ENCODE measurements at regions not wholly inside any gene's neighbourhood (a gene's known extent, or its start where the extent isn't known, plus 50 kb on each side); places are given as distances from the start of the nearest gene placed in this dataset.

DNA sequence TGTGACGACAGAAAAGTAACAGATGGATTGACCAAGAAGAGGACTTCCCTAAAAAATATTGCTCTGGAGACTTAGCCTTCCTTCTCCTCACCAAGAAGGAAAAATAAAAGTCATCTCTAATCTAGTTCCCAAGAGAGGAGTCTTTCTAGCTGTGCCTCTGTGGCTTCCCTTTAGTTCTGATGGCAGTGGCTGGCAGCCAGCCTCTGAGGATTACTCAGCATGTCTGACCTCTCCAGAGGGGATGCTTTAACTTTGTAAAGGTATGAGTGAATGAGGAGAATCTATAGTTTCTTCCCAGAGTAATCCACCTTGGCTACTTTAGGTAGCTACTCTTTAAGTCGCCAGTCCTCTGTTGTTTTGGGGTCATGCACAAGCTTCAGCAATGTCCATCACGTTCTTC is 163.9 kb upstream of the KIT start:
- DNase-seq (ENCODE audit: low read depth, low spot score) = no peak

DNA sequence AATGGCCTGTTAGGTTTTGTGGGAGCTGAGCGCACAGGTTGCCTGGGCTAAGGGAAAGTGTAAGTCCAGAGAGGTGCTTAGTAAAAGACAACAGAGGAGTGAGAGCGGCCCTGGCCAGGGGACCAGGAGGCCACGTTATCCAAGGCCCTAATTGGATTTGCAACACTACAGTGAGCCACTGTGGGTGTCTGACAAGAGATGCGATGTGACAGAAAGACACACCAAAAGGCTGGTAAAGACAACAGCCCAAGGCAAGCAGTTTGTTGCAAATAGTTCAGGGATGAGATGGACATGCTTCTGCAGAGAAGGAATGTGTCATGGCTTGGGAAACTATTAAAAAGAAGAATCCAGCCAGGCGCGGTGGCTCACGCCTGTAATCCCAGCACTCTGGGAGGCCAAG is 162.7 kb upstream of the KIT start:
- DNase-seq (ENCODE audit: low read depth, low spot score) = no peak

DNA sequence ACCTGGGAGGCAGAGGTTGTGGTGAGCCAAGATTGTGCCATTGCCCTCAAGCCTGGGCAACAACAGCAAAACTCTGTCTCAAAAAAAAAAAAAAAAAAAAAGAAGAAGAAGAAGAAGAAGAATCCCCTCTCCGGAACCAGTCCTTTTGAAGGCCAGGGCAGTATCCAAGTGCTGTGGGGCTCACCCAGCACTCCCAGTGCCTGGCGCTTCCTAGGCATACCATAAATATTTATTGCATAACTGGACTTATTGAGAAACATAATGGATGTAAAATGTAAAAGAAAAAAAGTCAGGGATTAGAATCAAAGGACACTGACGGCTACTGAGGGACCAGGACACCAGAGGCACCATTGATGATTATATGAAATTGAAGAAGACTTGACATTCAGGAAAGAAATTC is 162.1 kb upstream of the KIT start:
- no peak for DNase-seq (ENCODE audit: low read depth, low spot score)

DNA sequence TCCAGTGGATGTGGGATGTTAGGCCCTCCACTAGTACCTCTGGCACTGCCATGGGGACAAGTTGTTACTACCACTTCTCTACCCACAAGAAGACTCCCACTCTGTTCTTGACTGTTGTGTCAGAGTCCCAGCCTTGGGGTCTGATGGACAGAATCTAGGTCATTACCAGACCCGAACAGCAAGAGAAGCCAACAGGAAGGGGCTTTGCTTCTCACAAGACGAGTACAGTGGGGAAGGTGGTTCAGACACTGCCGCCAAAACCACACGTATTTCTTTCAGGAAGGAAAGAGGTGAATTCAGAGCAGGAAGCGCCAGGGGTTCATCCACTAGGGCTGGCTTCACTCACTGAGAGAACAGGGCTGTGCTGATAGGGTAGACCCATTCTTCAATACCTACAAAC is 161.3 kb upstream of the KIT start:
- no peak for DNase-seq (ENCODE audit: low read depth, low spot score)

DNA sequence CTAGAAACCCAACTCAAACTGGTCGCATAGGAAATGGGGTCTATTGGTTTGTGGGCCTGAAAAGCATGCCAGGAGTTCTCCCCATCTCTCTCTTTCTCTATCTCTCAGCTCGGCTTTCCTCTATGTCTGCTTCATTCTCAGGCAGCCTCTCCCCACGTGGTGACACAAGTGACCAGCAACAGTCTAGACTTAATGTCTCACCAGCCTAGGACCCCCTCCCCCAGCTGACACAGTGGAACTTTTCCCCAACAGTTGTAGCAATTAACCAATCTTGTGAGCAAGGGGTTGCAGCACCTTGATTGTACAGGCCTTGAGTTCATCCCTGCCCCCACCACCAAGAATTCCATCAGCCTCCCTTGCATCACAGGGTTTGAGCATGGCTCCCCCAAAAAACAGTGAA is 159.8 kb upstream of the KIT start:
- DNase-seq (ENCODE audit: low read depth, low spot score) = no peak

DNA sequence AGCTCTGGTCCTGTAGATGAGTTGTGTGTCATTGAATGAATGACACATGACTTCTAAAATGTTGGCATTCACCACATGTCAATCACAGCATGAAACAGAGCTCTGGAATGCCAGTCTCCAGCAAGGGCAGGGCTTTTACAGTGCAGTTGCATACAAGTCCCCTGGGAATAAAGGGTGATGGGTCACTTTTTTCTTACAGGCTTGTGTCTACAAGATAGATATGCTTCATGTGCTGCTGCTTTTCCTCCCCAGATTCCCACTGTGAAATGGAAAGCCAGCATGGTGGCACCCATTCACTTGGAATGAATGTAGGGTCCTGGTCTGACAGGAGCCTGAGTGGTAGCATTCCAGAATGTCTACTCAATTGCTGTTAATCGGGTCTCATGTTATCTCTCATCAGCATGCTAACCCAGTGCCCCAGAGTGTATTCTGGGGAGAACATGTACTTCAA is 159.1 kb upstream of the KIT start:
- peak; percentile 12 for DNase-seq (ENCODE audit: low read depth, low spot score)

DNA sequence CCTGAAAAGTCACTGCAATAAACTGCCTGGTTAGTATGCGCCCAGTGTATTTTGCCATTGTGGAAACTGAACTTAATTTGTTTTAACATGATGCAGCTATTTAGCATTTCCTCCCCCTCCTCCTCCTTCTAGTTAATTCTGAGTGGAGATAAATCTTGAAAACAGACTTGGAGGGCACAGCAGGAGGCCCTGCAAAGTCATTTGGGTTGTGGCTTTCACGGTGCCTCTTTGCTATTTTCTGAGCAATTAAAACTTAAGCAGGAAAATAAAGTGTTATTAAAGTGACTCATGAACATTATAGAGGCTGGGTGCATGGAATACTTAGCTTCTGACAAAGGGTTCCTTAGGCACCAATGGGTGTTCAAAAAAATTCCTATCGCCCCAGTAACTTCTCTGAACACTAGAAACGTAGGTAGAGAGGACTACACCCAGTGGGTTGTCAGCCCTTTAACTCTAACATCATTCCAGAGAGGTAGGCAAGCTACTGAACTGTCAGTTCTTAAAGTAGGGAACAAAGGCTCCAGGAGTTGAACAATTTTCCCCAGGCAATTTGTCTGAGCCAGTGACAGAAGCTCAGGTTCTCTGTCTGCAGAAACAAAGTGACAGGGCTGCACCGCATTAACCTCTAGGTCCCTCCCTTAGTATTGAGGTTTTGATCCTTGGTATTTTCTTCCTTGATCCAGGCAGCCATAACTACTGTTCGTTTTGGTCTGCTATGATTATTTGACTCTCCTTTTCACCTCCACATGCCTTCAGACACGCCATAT is 158.3 kb upstream of the KIT start:
- DNase-seq (ENCODE audit: low read depth, low spot score) = no peak

DNA sequence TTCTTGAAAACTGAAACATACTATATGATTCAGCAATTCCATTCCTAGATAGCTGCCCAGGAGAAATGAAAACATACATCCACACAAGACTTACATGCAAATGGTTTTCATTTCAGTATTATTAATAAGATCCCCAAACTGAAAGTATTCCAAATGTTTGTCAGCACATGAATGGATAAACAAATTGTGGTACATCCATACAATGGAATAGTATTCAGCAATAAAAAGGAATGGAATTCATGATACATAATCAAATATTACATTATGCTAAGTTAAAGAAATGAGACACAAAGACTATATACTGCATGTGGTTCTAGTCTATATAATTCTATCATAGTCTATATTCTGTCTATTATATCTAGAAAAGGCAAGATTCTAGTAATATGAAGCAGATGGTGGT is 152.4 kb upstream of the KIT start:
- DNase-seq (ENCODE audit: low read depth, low spot score) = no peak

DNA sequence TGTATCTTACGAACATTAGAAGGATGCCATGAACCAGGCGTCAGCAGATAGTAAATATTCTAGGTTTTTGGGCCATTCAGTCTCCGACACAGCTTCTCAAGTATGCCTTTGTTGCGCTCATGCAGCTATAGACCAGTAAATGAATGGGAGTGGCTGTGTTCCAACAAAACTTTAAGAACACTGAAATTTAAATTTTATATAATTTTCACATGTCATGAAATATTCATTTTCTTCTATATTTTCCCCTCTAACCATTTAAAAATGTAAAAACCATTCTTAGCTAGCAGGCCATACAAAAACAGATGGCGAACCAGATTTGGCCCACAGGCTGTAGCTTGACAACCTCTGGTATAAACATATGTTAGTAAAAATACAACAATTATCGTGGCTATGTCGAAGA is 151.8 kb upstream of the KIT start:
- no peak for DNase-seq (ENCODE audit: low read depth, low spot score)

DNA sequence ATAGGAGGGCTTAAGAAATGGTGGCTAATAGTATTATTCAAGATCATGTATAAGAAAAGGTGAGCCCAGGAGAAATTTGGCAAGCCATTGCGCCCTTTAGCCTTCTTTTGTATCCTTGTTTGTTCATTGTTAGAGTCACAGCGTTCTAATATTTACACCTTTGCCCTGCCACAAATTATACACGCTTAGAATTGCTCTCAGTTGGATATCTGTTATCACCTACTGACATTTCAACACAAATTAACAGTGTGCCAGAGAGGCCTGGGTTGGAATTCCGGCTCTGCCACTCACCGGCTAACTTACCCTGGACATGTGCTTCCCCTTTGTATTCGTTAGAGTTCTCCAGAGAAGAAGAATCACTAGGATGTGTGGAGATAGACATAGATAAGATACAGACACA is 148.7 kb upstream of the KIT start:
- no peak for DNase-seq (ENCODE audit: low read depth, low spot score)

DNA sequence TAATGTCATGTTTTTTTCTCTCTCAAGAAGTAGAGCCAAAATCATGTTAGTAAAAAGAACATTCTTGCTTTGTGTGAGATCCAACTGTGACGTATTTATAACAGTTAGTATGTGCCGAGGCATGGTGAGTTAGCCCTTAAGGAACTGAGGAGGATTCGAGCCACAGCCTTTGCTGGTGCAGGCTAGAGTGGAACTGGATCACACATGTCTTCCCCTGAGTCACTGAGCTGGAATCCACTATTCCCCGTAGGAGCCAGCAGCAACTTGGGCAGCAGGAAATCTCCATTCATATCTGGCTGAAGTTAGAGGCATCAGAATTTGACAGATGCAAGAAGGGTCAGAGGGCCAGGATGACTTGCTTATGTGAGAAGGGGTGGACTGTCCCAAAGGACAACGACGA is 144.6 kb upstream of the KIT start:
- DNase-seq (ENCODE audit: low read depth, low spot score) = peak; percentile 20

DNA sequence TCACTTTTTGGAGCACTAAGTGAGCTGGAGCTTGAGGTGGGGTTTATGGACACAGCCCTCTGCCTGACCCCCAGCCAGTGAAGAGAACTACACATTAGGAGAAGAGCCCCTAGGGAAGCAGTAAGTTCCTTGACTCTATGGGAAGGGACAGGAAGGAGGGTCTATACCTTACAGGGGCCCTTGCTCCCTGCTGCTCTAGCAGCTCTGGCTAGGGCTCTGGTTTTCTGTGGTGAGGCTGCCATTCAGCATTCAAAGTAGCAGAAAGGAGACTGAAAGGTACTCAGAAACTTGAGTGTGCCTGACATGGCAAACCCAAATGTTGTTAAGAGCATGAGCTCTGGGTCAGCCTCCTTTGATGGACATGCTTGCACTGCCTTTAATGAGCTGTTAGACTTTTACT is 144.0 kb upstream of the KIT start:
- no peak for DNase-seq (ENCODE audit: low read depth, low spot score)

DNA sequence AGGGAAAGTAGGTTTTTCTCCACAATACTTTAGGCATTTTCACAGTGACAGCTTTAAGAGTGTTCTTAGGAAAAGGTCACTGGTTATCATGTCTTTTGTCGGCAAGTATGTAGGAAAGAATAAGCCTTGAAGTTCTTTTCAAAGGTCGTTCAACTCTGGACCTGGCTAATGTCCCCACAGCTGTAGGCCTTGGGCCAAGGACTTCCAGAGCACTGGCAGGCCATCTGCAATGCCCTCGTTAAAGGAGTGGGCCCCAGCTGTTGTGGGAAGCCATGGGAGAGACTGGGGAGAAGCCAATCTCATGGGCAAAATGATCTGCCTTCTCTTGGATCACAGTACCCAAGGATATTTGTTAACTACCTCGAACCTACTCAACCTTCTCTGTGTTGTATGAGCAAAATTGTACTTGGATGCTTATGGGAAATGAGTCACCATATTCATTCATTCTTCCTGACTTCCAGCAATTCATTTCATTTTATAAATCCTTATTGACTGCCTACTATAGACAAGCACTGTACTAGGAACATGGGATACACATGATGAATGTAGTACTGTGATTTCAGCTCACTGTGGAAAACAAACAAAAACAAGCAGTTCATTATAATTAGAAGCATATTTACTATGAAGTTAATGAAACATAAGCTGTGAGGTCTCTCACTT is 141.1 kb upstream of the KIT start:
- DNase-seq (ENCODE audit: low read depth, low spot score) = no peak

DNA sequence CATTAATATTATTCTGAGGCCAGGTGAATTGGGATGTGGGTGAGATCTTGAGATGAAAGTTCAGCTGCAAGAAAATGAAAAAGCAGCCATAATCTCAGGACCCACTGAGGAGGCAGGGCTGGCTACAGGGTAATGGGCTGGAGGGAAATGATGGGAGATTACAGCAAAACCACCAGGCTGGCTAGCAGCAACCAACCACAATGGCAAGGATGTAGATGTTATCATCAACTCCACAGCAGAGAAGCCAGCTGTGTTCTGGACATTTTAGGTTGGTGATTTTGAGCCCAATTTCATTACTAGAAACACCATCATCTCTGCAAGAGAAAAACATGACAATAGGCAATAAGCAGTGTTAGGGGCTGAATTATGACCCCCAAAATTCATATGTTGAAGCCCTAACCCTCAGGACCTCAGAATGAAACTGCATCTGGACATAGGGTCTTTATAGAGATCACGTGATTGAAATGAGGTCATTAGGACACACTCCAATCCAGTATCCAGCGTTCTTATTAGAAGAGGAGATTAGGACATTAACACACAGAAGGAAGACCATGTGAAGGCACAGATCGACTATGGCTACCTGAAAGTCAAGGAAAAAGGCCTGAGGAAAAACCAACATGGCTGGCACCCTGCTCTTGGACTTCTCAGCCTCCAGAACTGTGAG is 139.8 kb upstream of the KIT start:
- DNase-seq (ENCODE audit: low read depth, low spot score) = no peak

DNA sequence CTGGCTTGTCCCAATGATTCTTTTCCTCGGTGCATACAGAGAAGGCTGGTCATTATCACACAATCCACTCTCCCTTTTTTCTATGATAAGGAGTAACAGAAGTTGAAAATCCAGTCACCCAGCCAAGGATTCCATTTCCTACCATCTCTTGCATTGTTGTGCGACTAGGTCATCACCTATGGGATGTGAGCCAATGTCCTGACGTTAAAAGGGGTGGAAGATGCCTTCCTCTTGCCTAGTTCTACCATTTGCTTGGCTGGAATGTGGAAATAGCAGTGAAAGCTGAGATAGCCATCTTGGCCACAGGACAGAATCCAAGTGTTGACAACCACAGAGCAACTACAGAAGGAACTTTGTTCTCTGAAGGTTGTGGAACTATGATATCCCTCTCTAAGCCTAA is 132.2 kb upstream of the KIT start:
- DNase-seq (ENCODE audit: low read depth, low spot score) = no peak

DNA sequence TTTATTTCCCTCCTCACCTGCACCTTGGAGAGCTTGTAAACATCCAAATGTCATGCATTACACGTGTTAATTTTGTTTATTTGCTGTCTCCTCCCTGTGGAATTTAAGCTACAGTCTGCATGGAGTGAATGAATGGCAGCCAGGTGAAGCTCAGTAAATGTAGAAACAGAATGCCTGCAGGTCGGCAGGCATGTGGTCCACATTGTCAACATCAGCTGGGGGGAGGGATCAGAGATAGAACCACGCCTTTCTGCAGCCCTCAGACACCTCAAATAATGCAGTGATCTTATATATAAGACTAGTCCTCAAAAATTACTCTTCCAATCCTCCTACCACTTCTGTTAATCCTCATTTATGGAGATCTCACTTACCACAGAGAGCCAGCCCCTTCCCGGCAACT is 131.2 kb upstream of the KIT start:
- no peak for DNase-seq (ENCODE audit: low read depth, low spot score)

DNA sequence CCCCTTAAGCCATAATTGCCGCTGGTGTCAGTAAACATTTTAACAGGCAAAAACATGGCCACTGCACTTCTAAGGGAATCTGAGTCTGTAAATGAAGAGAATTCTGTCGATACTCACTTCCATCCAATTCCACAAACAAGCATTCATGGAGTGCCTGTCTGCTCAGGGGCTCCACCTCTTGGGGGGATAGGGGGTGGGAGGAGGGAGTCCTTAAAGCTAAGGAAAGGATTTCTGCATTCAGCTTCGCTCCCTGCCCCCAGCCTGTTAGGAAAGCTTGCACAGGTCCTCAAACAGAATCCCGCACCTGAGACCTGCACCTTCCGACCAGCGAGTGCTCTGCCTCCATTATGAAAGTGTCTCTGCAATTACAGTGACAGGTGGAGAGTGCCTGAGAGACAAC is 130.2 kb upstream of the KIT start:
- no peak for DNase-seq (ENCODE audit: low read depth, low spot score)

DNA sequence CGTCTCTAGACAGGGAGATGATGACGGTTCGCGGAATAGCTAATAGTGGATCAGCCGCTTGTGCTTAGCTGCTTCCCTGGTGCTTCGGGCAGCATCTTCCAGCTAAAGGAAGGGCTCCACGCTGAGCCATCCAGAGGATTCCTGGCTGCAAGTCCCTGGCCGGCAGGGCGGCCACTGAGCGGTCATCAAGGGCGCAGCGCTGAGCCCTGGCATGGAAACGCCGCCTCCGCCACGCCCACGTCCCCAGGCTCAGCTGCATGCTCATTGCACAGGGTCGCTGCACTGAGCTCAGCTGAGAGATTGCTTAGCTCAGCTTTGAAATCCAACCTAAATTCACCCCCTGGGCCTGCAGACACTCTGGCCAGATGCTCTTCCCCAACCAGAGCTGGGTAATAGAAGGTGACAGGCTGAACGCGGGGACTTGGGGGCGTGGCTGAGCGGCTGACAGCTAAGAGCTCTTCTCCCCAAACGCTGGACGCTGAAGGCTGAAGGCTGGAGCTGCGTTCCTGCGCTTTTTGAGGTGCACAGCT is 118.2 kb upstream of the KIT start:
- DNase-seq (ENCODE audit: low read depth, low spot score) = no peak

DNA sequence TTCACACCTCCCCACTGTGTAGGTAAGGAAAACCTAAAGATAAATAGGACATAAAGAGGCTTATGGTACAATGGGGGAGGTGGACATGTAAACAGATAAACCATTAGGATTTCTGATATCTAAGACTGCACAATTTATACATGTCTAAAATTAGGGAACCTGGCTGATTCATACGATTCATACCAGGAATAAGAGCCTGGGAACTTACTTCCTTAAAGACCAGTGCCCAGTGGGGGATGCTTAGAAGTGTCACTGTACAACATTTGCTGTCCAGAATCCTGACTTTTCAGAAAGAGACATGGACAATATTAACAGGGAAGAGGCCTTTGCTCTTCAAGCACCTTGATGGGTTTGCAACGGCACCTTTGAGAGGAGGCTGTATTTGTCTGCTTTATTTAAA is 116.8 kb upstream of the KIT start:
- DNase-seq (ENCODE audit: low read depth, low spot score) = no peak

DNA sequence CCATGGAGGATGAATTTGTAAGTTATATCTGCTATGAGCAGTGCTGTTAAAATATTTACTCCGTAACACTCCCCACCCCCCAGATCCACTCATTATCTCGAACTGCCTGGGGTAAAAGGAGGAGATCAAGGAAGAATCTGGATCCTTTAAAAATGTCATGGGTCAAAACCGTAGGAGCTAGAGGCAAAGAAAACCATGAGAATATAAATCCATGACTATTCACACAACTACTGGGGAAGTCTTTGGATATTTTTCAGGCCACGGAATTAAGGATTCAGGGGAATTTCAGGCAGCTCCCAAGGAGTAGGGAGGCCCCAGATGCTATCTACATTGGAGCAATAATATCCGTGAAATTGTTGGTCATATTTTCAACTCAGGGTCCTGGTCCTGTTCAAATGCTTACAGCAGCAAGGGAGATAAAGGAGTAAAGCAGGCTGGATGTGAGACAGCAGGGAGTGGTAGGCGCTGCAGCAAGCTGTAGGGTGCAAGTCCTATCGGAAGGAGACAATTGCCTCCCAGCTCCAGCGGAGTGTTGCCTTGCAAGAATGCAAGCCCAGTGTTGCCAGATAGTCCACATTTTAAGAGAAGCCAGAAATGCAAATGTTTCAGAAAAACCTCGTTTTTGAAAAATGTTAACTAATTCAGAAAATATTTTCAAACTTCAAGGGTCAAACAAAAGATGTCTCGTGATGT is 116.2 kb upstream of the KIT start:
- no peak for DNase-seq (ENCODE audit: low read depth, low spot score)

DNA sequence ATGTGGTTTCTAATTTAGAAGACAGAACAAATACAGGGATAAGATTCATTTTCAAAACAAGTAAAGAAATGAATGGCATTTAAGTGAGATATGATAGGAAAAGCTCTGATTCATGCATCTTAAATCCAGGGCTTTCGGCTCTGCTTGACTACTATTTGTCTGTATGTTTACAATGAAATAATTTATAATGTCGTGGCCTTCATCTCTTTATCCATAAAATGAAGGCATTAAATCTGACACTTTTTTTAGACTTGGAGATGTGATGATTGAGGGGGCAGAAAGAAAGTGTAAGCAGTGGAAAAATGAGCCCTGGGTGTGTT is 115.7 kb upstream of the KIT start:
- no peak for DNase-seq (ENCODE audit: low read depth, low spot score)

DNA sequence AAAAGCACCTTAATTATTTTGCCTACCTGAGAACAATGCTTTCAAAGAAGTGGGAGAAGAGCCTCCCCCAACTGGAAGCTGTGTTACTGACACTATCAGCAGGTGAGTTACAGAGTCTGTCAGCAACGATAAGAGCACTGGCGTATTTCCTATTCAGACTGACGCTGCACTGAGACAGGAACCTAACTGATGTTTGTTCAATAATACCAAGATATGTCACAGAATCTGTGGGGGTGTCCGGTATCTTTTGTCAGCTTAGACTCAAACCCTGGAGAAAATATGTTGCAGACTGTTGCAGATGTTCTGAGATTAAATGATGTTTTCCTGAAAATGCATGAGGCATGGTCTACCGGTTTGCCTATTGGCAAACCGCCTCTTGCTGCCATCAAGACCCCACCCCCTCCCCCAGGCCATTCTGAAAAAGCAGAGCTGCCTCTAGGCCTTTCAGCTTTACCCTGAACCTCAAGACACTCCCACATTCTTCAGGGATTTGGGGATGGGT is 115.2 kb upstream of the KIT start:
- DNase-seq (ENCODE audit: low read depth, low spot score) = no peak

Measured in brain pericyte (primary cell).